WTC11 (cell line): ENCODE measurements at regions not wholly inside any gene's neighbourhood (a gene's known extent, or its start where the extent isn't known, plus 50 kb on each side); places are given as distances from the start of the nearest gene placed in this dataset.

ENCODE experiments used
- ATAC-seq: fragments of 200-7000 bp; cut with Tn5 transposase; 2 replicates; pipeline ENCODE4 v1.10.0; 2021; ENCODE audit warnings: mild to moderate bottlenecking, moderate library complexity
- CTCF ChIA-PET: fragments of 300-600 bp; sonication (Branson Sonifier 250); formaldehyde crosslinking; loops from one replicate; lab custom pipeline; 2021; ENCODE audit warnings: antibody characterized with exemption; lab: Charles Lee
- POLR2A ChIA-PET: fragments of 350-600 bp; sonication (Branson Sonifier 250); formaldehyde crosslinking; loops from one replicate; lab custom pipeline; 2021; ENCODE audit warnings: antibody characterized with exemption; lab: Charles Lee
- DNase-seq: peaks from one replicate; pipeline ENCODE4 v3.0.0; 2021; ENCODE audit warnings: low spot score
- H3K27ac Mint-ChIP-seq: 2 replicates; pipeline ENCODE4 v1.8.0; 2021; ENCODE audit warnings: mixed read lengths
- H3K27me3 Mint-ChIP-seq: 2 replicates; pipeline ENCODE4 v1.8.0; 2021; ENCODE audit warnings: low read depth, mild to moderate bottlenecking, moderate library complexity, mixed read lengths
- H3K36me3 Mint-ChIP-seq: 2 replicates; pipeline ENCODE4 v1.8.0; 2021; ENCODE audit warnings: mixed read lengths
- H3K4me1 Mint-ChIP-seq: 2 replicates; pipeline ENCODE4 v1.8.0; 2022; ENCODE audit warnings: mixed read lengths
- H3K4me3 Mint-ChIP-seq: 2 replicates; pipeline ENCODE4 v1.8.0; 2021; ENCODE audit warnings: mild to moderate bottlenecking, moderate library complexity, mixed read lengths
- H3K9me3 Mint-ChIP-seq: 2 replicates; pipeline ENCODE4 v1.8.0; 2021; ENCODE audit warnings: mixed read lengths
- ATF6 ChIP-seq: sonication (generic); formaldehyde crosslinking; IDR thresholded peaks from 2 replicates; pipeline ENCODE4 v1.8.1; 2023; ENCODE audit warnings: mild to moderate bottlenecking, missing genetic modification reagents
- CREB1 ChIP-seq: sonication (generic); formaldehyde crosslinking; IDR thresholded peaks from 2 replicates; pipeline ENCODE4 v1.8.0; 2023; ENCODE audit warnings: mild to moderate bottlenecking, missing genetic modification reagents
- CREM ChIP-seq: sonication (generic); formaldehyde crosslinking; IDR thresholded peaks from 2 replicates; pipeline ENCODE4 v1.8.1; 2022; ENCODE audit warnings: mild to moderate bottlenecking, missing genetic modification reagents, moderate library complexity
- E2F1 ChIP-seq: sonication (generic); formaldehyde crosslinking; IDR thresholded peaks from 2 replicates; pipeline ENCODE4 v1.8.0; 2022; ENCODE audit warnings: mild to moderate bottlenecking, missing genetic modification reagents
- ERG ChIP-seq: fragments of 250-450 bp; sonication (Bioruptor Pico); IDR thresholded peaks from 2 replicates; pipeline ENCODE4 v1.8.0; 2021; ENCODE audit warnings: mild to moderate bottlenecking
- FOXP1 ChIP-seq: sonication (generic); formaldehyde crosslinking; IDR thresholded peaks from 2 replicates; pipeline ENCODE4 v1.8.0; 2022; ENCODE audit warnings: missing genetic modification reagents, mild to moderate bottlenecking, moderate library complexity, borderline replicate concordance
- GABPB1 ChIP-seq: sonication (generic); formaldehyde crosslinking; IDR thresholded peaks from 2 replicates; pipeline ENCODE4 v1.8.1; 2023; ENCODE audit warnings: mild to moderate bottlenecking, missing genetic modification reagents
- GTF2I ChIP-seq: fragments of 250-450 bp; sonication (Bioruptor Pico); conservative IDR thresholded peaks from 2 replicates; pipeline ENCODE4 v1.4.0; 2021; ENCODE audit warnings: mild to moderate bottlenecking
- KAT7 ChIP-seq: sonication (generic); formaldehyde crosslinking; IDR thresholded peaks from 2 replicates; pipeline ENCODE4 v1.8.1; 2023; ENCODE audit warnings: missing genetic modification reagents, mild to moderate bottlenecking, borderline replicate concordance
- NR2C2 ChIP-seq: sonication (generic); formaldehyde crosslinking; IDR thresholded peaks from 2 replicates; pipeline ENCODE4 v1.8.0; 2022; ENCODE audit warnings: mild to moderate bottlenecking, missing genetic modification reagents
- OVOL2 ChIP-seq: fragments of 250-450 bp; sonication (Bioruptor Pico); IDR thresholded peaks from 2 replicates; pipeline ENCODE4 v1.9.0; 2021; ENCODE audit warnings: mild to moderate bottlenecking, borderline replicate concordance
- SMAD4 ChIP-seq: sonication (generic); formaldehyde crosslinking; IDR thresholded peaks from 2 replicates; pipeline ENCODE4 v1.8.0; 2022; ENCODE audit warnings: mild to moderate bottlenecking, missing genetic modification reagents
- STAT6 ChIP-seq: sonication (generic); formaldehyde crosslinking; conservative IDR thresholded peaks from 2 replicates; pipeline ENCODE4 v1.8.1; 2023; ENCODE audit warnings: mild to moderate bottlenecking, low read depth, missing genetic modification reagents, moderate library complexity
- TEAD4 ChIP-seq: sonication (generic); formaldehyde crosslinking; IDR thresholded peaks from 2 replicates; pipeline ENCODE4 v1.8.0; 2022; ENCODE audit warnings: mild to moderate bottlenecking, missing genetic modification reagents
- TP53 ChIP-seq: sonication (generic); formaldehyde crosslinking; IDR thresholded peaks from 2 replicates; pipeline ENCODE4 v1.8.1; 2023; ENCODE audit warnings: mild to moderate bottlenecking, missing genetic modification reagents
- USF2 ChIP-seq: sonication (generic); formaldehyde crosslinking; IDR thresholded peaks from 2 replicates; pipeline ENCODE4 v1.8.1; 2023; ENCODE audit warnings: mild to moderate bottlenecking, missing genetic modification reagents, moderate library complexity
- ZBTB21 ChIP-seq: sonication (generic); formaldehyde crosslinking; IDR thresholded peaks from 2 replicates; pipeline ENCODE4 v1.8.1; 2023; ENCODE audit warnings: mild to moderate bottlenecking, missing genetic modification reagents, borderline replicate concordance
- ZNF138 ChIP-seq: sonication (generic); formaldehyde crosslinking; conservative IDR thresholded peaks from 2 replicates; pipeline ENCODE4 v1.8.1; 2022; ENCODE audit warnings: mild to moderate bottlenecking, moderate library complexity, missing genetic modification reagents
- ZNF281 ChIP-seq: sonication (generic); formaldehyde crosslinking; IDR thresholded peaks from 2 replicates; pipeline ENCODE4 v1.8.0; 2023; ENCODE audit warnings: mild to moderate bottlenecking, missing genetic modification reagents
- ZNF416 ChIP-seq: fragments of 250-450 bp; sonication (Bioruptor Pico); IDR thresholded peaks from 2 replicates; pipeline ENCODE4 v1.9.0; 2021; ENCODE audit warnings: mild to moderate bottlenecking, inconsistent platforms
- ZSCAN18 ChIP-seq: fragments of 250-450 bp; sonication (Bioruptor Pico); IDR thresholded peaks from 2 replicates; pipeline ENCODE4 v2.1.2; 2022; ENCODE audit warnings: mild to moderate bottlenecking, moderate library complexity

- no peak for TF ChIP-seq STAT6 (CRISPR knock-in tag)
- no peak for TF ChIP-seq CREB1 (CRISPR knock-in tag)
- TF ChIP-seq USF2 (CRISPR knock-in tag): no peak
Observed at GRCh38 chr2:15999596-16000469, 59.5 kb downstream of the MYCN start (continued).

- ChIA-PET POLR2A (no interaction called here), CTCF (interaction anchor here (1.0 kb wide), 1 partner anchor 36 kb away, joined by 3 read pairs; no protein-coding TSS in a partner anchor)
- no peak overlapping the region for H3K4me3 Mint-ChIP-seq
- H3K27ac Mint-ChIP-seq: no peak overlapping the region
- peaks cover 3% of the 10 kb centered on the region; the same call in 1 of the 2 replicates for H3K36me3 Mint-ChIP-seq
- ATAC-seq: no peak
- no peak for DNase-seq
- peaks cover 14% of the 10 kb centered on the region for H3K4me1 Mint-ChIP-seq
- peaks cover 6% of the 10 kb centered on the region for H3K9me3 Mint-ChIP-seq
- TF ChIP-seq TP53 (no peak), ATF6 (no peak), KAT7 (CRISPR knock-in tag) (no peak), ZNF138 (no peak), ZSCAN18 (no peak), OVOL2 (no peak), SMAD4 (no peak), ZBTB21 (CRISPR knock-in tag) (no peak), E2F1 (CRISPR knock-in tag) (no peak), FOXP1 (CRISPR knock-in tag) (no peak), ERG (CRISPR knock-in tag) (no peak), CREM (no peak), TEAD4 (CRISPR knock-in tag) (no peak), ZNF416 (CRISPR knock-in tag) (no peak), GABPB1 (CRISPR knock-in tag) (no peak), GTF2I (CRISPR knock-in tag) (no peak), ZNF281 (CRISPR knock-in tag) (no peak), NR2C2 (CRISPR knock-in tag) (no peak)
- peaks cover 6% of the 10 kb centered on the region for H3K27me3 Mint-ChIP-seq
Observed at GRCh38 chr2:15997728-15998280, 57.5 kb downstream of the MYCN start.
